GM12873 (cell line): ENCODE measurements at regions not wholly inside any gene's neighbourhood (a gene's known extent, or its start where the extent isn't known, plus 50 kb on each side); places are given as distances from the start of the nearest gene placed in this dataset.

ENCODE experiments used
- CTCF ChIP-seq: IDR thresholded peaks from 2 replicates; pipeline ENCODE4 v1.5.1; 2012; ENCODE audit warnings: low read depth, mild to moderate bottlenecking, moderate library complexity, low read length, control low read depth; ENCODE audit not compliant: insufficient read depth; ENCODE audit errors: missing control alignments

- TF ChIP-seq CTCF, result no peak
These were observed 778.6 kb downstream of the CDH11 start for GRCh38 chr16:64343061-64343819.

- no peak for TF ChIP-seq CTCF
These were observed 782.7 kb downstream of the CDH11 start for GRCh38 chr16:64339052-64339770.

- TF ChIP-seq CTCF, result no peak
These were observed 800.0 kb downstream of the CDH11 start for GRCh38 chr16:64321881-64322280.

- TF ChIP-seq CTCF, result no peak
These were observed 800.8 kb downstream of the CDH11 start for GRCh38 chr16:64321066-64321465.

- TF ChIP-seq CTCF, result no peak
These were observed 804.3 kb downstream of the CDH11 start for GRCh38 chr16:64317601-64318000.

GRCh38 chr16:64313726-64314125 is 808.1 kb downstream of the CDH11 start:
- no peak for TF ChIP-seq CTCF

GRCh38 chr16:64312980-64313379 is 808.9 kb downstream of the CDH11 start:
- TF ChIP-seq CTCF, result no peak
